Heart left ventricle (tissue), 16 donors: ENCODE measurements at regions not wholly inside any gene's neighbourhood (a gene's known extent, or its start where the extent isn't known, plus 50 kb on each side); places are given as distances from the start of the nearest gene placed in this dataset.

ENCODE experiments used
- ATAC-seq, 4 donors: fragments of 200-7000 bp; cut with Tn5 transposase; one replicate each; pipeline ENCODE4 v1.9.1; 2020 to 2022; ENCODE audit warnings: moderate library complexity in 4 of 4, mild to moderate bottlenecking in 3 of 4, moderate number of reproducible peaks in 1 of 4
- DNase-seq, 5 donors: peaks; one replicate each; pipeline ENCODE4 v3.0.0-alpha.2; 2020
- H3K27ac ChIP-seq, 12 donors: fragments of 200-600 bp; sonication (generic) in 4 of 12; one replicate each; pipeline versions ENCODE4 v1.5.0 to v1.8.0; 2016 to 2022; ENCODE audit warnings: mild to moderate bottlenecking in 2 of 12
- H3K27me3 ChIP-seq, 9 donors: fragments of 200-600 bp; sonication (generic) in 2 of 9; one replicate each; pipeline versions ENCODE4 v1.5.1 to v1.8.0; 2016 to 2022; ENCODE audit warnings: mild to moderate bottlenecking in 3 of 9
- H3K36me3 ChIP-seq, 9 donors: fragments of 200-600 bp; sonication (generic) in 2 of 9; one replicate each; pipeline versions ENCODE4 v1.5.0 to v1.8.0; 2018 to 2022; ENCODE audit warnings: mild to moderate bottlenecking in 2 of 9
- H3K4me1 ChIP-seq, 12 donors: fragments of 200-600 bp; sonication (generic) in 4 of 12; one replicate each; pipeline versions ENCODE4 v1.5.0 to v1.8.0; 2016 to 2022; ENCODE audit warnings: mild to moderate bottlenecking in 3 of 12
- H3K4me3 ChIP-seq, 12 donors: fragments of 200-600 bp; sonication (generic) in 4 of 12; one replicate each; pipeline versions ENCODE4 v1.5.0 to v1.8.0; 2017 to 2022; ENCODE audit warnings: mild to moderate bottlenecking in 9 of 12, moderate library complexity in 4 of 12
- H3K9me3 ChIP-seq, 12 donors: fragments of 200-600 bp; sonication (generic) in 4 of 12; one replicate each; pipeline versions ENCODE4 v1.5.0 to v1.8.0; 2016 to 2022; ENCODE audit warnings: mild to moderate bottlenecking in 1 of 12
- POLR2A ChIP-seq, 2 donors: fragments of 450-650 bp; IDR thresholded peaks; one replicate each; pipeline ENCODE4 v1.6.1; 2017; ENCODE audit warnings: antibody characterized with exemption in 2 of 2, mild to moderate bottlenecking in 2 of 2, moderate library complexity in 2 of 2
- WGBS, 4 donors: extraction: QIAGEN DNeasy Blood & Tissue Kit in 2 of 4; methylation state at CpG; one replicate each; pipeline versions ENCODE4 v1.1.5 to v1.1.7; 2013 to 2018; 5-methylcytosine and 5-hydroxymethylcytosine counted together
- intact Hi-C, 10 donors: fragments of 100-400 bp; cut with DNase I; formaldehyde crosslinking; loops; one replicate each; pipeline versions ENCODE4 v1.11.1 to v1.14.2; 2022
- TF ChIP-seq, protein P1 (sequence below), 12 donors: fragments of 200-600 bp; sonication (generic) in 4 of 12; IDR thresholded peaks; one replicate each; pipeline versions ENCODE4 v1.5.0 to v1.8.0; 2018 to 2022; ENCODE audit warnings: antibody characterized with exemption in 12 of 12, mild to moderate bottlenecking in 5 of 12
- donor health status: ischemic (EF 13 %, LVEDD 7.1; RV severe dilation, severe dysfunction).
- donor health status: healthy with polysubstance abuse.
- donor health status: DM: no; HTN: yes; CAD: no.
- donor health status: DM: no; HTN: no; CAD: no.
- donor health status: ischemic (EF 25% LVEDD 6.9; RV normal size, moderate dysfunction).
- donor health status: ischemic (EF 25% LVEDD 5.7; RV mildly dilated, moderate dysfunction).
- donor health status: healthy.
- donor health status: DM: yes; HTN: yes; CAD: no.
- donor health status: ischemic (EF 35%, LVEDD 5.7; RV mildly dilated, moderate dysfunction).
- donor health status: nonischemic (EF 11% LVEDD 7.7; RV severe dilation, severe dysfunction).
- donor health status: DM: yes; HTN: yes; CAD: no.
- donor health status: PGD.
- donor health status: ischemic (EF 29% LVEDD 5.4; RV normal size, mild dysfunction).
- donor health status: nonischemic (EF 23%, LVEDD 6.1; RV moderate dilation, normal function).

DNA sequence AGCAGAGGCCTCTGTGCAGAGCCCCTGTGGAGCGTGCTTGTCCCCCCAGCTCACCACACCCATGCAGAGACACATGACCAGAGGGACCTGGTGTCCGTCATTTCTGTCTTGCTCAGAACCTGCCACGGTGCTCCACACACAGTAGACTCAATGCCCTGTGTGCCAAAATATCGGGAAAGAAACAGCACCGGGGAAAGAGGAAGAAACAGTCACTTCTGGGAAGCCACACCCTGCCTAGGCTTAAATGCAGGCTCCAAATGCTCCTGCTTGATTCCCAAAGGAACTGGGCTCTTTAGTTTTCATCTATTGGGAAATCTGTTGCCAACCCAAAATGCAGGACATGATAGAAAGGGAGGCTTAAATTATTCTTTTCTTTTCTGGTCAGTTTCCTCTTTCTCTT, 503.9 kb downstream of the CD83 start:
- WGBS, 4 donors = 41 to 55% (median 46%) methylated on average over 5 of the region's 5 CpGs
- Histone ChIP-seq H3K36me3 (no peaks in the 10 kb centered on the region), H3K9me3 (peaks cover 0 to 1% (median 0%) of the 10 kb centered on the region in 12 donors), H3K27me3 (no peaks in the 10 kb centered on the region), H3K4me3 (no peak overlapping the region), H3K27ac (no peak overlapping the region), H3K4me1 (peaks cover 0 to 23% (median 5%) of the 10 kb centered on the region in 12 donors)
- intact Hi-C loops = no loop called here
- ATAC-seq (peak in 2 of 4 donors; percentile 24 to 33), DNase-seq (no peak)
- TF ChIP-seq, protein P1, sequence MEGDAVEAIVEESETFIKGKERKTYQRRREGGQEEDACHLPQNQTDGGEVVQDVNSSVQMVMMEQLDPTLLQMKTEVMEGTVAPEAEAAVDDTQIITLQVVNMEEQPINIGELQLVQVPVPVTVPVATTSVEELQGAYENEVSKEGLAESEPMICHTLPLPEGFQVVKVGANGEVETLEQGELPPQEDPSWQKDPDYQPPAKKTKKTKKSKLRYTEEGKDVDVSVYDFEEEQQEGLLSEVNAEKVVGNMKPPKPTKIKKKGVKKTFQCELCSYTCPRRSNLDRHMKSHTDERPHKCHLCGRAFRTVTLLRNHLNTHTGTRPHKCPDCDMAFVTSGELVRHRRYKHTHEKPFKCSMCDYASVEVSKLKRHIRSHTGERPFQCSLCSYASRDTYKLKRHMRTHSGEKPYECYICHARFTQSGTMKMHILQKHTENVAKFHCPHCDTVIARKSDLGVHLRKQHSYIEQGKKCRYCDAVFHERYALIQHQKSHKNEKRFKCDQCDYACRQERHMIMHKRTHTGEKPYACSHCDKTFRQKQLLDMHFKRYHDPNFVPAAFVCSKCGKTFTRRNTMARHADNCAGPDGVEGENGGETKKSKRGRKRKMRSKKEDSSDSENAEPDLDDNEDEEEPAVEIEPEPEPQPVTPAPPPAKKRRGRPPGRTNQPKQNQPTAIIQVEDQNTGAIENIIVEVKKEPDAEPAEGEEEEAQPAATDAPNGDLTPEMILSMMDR (IDR thresholded peaks at IDR 0.05) = no peak
- TF ChIP-seq POLR2A (IDR thresholded peaks at IDR 0.05) = no peak

DNA sequence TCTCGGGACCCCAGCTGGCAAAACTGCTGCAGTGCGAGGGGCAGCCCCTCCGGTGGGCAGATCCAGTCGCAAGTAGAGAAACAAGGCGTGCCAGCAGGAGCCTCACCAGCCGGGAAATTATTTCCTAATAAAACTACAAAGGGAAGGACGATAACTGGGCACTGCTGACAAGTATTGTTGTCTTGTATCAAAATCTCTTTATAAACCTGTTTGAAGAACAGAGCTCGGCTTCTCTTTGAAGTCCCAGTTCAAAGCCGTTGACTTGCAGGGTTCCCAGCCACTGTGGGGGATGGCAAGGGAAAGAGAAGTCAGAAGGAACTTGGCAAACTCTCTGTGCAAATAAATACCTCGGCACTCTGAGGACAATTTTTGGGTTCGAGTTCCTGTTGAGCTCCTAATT, 504.5 kb downstream of the CD83 start:
- TF ChIP-seq, protein P1 (IDR thresholded peaks at IDR 0.05) = no peak
- TF ChIP-seq POLR2A (IDR thresholded peaks at IDR 0.05) = no peak
- intact Hi-C loops = no loop called here
- Histone ChIP-seq H3K4me1 (peaks cover 0 to 23% (median 5%) of the 10 kb centered on the region in 12 donors), H3K9me3 (no peaks in the 10 kb centered on the region), H3K27me3 (no peaks in the 10 kb centered on the region), H3K36me3 (no peaks in the 10 kb centered on the region), H3K27ac (no peak overlapping the region), H3K4me3 (no peak overlapping the region)
- ATAC-seq = no peak
- WGBS, 4 donors = 66 to 70% (median 67%) methylated on average over 11 of the region's 11 CpGs
- no peak for DNase-seq

DNA sequence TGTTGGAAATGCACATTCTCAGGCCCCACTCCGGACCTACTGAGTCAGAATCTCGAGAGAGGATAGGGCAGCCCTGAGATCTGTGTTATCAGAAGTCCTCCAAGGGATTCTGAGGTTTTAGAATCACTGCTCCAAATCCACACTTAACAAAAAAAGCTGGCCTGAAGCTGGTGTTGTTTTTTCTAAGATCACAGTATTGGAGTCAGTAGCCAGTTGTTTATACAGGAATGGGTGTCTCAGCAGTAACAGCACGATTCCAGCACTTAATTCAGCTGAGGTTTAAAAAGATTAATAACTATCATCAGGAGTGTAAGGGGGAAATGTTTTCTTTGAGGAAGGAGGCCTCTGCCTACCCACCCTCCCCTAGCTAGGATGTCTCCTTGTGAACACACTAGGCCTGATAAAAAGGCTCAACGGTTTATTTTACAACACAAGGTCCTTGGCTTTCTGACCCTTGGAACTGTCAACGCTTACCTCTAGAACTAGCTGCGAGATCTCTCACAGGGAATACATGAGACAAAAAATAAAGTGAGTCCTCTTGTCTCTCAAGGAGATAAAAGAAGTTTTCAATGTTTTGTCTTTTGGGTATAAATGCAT, 505.4 kb downstream of the CD83 start:
- DNase-seq (no peak), ATAC-seq (no peak)
- peaks cover 0 to 23% (median 5%) of the 10 kb centered on the region in 12 donors for H3K4me1 ChIP-seq
- no peaks in the 10 kb centered on the region for H3K36me3 ChIP-seq
- TF ChIP-seq, protein P1 (IDR thresholded peaks at IDR 0.05) = no peak
- no peak for TF ChIP-seq POLR2A (IDR thresholded peaks at IDR 0.05)
- H3K27ac ChIP-seq = no peak overlapping the region
- H3K9me3 ChIP-seq = peaks cover 0 to 3% (median 0%) of the 10 kb centered on the region in 12 donors
- no peak overlapping the region for H3K4me3 ChIP-seq
- 58 to 66% (median 63%) methylated on average over 6 of the region's 6 CpGs for WGBS, 4 donors
- no peaks in the 10 kb centered on the region for H3K27me3 ChIP-seq
- intact Hi-C loops = no loop called here

DNA sequence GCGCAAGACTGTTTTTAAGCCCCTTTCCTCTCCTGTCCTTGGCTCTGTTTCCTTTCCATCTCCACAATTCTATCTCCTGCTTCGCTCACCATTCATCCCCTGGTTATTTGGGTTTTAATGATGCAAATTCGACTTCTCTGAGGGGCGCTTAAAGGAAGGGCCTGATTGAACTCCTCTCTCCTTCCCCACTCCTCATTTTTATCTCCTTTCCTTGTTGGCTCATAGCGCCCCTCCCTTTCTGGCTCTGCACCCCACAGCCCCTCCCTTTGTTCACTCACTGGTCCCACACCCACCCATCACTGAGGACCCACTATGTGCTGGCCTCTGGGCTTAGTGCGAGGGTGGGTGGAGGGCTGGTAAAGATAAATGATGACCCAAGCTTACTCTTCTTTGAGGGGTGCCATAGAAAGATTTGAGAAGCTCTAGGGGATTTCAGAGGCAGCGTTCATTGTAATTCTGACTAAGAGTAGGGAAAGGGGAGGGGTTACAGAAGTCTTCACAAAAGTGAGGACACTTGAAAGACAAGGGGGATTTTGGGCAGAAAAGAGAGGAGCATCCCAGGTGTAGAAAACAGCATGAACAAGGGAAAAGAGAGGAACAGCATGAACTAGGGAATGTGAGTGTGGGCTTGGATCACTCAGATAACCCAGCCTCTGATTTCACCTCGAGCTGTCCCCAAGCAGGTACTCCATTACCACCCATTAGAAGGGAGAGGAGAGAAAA, 507.8 kb downstream of the CD83 start:
- H3K27me3 ChIP-seq = no peaks in the 10 kb centered on the region
- ATAC-seq (no peak), DNase-seq (no peak)
- intact Hi-C loops = no loop called here
- H3K9me3 ChIP-seq = peaks cover 0 to 3% (median 0%) of the 10 kb centered on the region in 12 donors
- 85 to 93% (median 91%) methylated on average over 8 of the region's 8 CpGs for WGBS, 4 donors
- no peak overlapping the region for H3K4me3 ChIP-seq
- H3K4me1 ChIP-seq = peaks cover 0 to 23% (median 5%) of the 10 kb centered on the region in 12 donors
- TF ChIP-seq, protein P1 (IDR thresholded peaks at IDR 0.05) = no peak
- no peak overlapping the region for H3K27ac ChIP-seq
- no peaks in the 10 kb centered on the region for H3K36me3 ChIP-seq
